Transverse colon (tissue), 4 donors: ENCODE measurements at regions not wholly inside any gene's neighbourhood (a gene's known extent, or its start where the extent isn't known, plus 50 kb on each side); places are given as distances from the start of the nearest gene placed in this dataset.

Experiments used
- DNase-seq: peaks from one replicate; pipeline ENCODE4 v3.0.0-alpha.2; 2019
- H3K27ac ChIP-seq, 4 donors: fragments of 200-600 bp; sonication (generic); 2 replicates each; pipeline ENCODE4 v1.5.1; 2016 to 2018; ENCODE audit warnings: inconsistent platforms in 4 of 4
- H3K27me3 ChIP-seq: fragments of 200-600 bp; sonication (generic); 2 replicates; pipeline ENCODE4 v1.5.1; 2017; ENCODE audit warnings: inconsistent platforms
- H3K36me3 ChIP-seq, 4 donors: fragments of 200-600 bp; sonication (generic); 2 replicates each; pipeline ENCODE4 v1.5.1; 2017 to 2019; ENCODE audit warnings: inconsistent platforms in 4 of 4
- H3K4me1 ChIP-seq, 4 donors: fragments of 200-600 bp; sonication (generic); 2 replicates each; pipeline ENCODE4 v1.5.1; 2017 to 2020; ENCODE audit warnings: inconsistent platforms in 4 of 4
- H3K4me3 ChIP-seq, 4 donors: fragments of 200-600 bp; sonication (generic); 1 replicate in 1 of 4; 2 replicates in 3 of 4; pipeline versions ENCODE4 v1.5.1 to v1.6.1; 2017 to 2019; ENCODE audit warnings: inconsistent platforms in 4 of 4
- H3K9me3 ChIP-seq, 2 donors: fragments of 200-600 bp; sonication (generic); 2 replicates each; pipeline ENCODE4 v1.5.1; 2017 to 2019; ENCODE audit warnings: inconsistent platforms in 2 of 2
- EP300 ChIP-seq: sonication (generic); formaldehyde crosslinking; IDR thresholded peaks from one replicate; pipeline ENCODE4 v1.6.1; 2017; ENCODE audit warnings: antibody characterized with exemption, low read depth
- POLR2A ChIP-seq: fragments of 450-650 bp; IDR thresholded peaks from one replicate; pipeline ENCODE4 v1.6.1; 2016; ENCODE audit warnings: antibody characterized with exemption, mild to moderate bottlenecking, moderate library complexity
- POLR2AphosphoS5 ChIP-seq, 3 donors: sonication (generic); formaldehyde crosslinking; IDR thresholded peaks; one replicate each; pipeline ENCODE4 v1.6.1; 2016; ENCODE audit warnings: antibody characterized with exemption in 3 of 3
- WGBS, 2 donors: methylation state at CpG; one replicate each; pipeline ENCODE4 v1.1.5; 2018; ENCODE audit warnings: low coverage in 1 of 2; 5-methylcytosine and 5-hydroxymethylcytosine counted together
- in situ Hi-C, 4 donors: fragments of 200-750 bp; cut with MboI; loops; one replicate each; pipeline versions ENCODE4 v1.15.0 to v1.15.1; 2017; ENCODE audit warnings: low sequenced_read_pairs in 3 of 4, low pct_ligation_motif_present in 1 of 4, low pct_unique_long_range_greater_than_20kb in 1 of 4
- intact Hi-C: fragments of 100-400 bp; cut with DNase I; formaldehyde crosslinking; loops from one replicate; pipeline ENCODE4 v1.15.1; 2023; ENCODE audit warnings: low total_unique reads
- TF ChIP-seq, protein P1 (sequence below), 5 experiments: fragments of 200-600 bp in 3 of 5; fragments of 450-650 bp in 2 of 5; sonication (generic) in 3 of 5; IDR thresholded peaks; 1 replicate in 2 of 5; 2 replicates in 3 of 5; pipeline ENCODE4 v1.5.1; 2016 to 2017; ENCODE audit warnings: antibody characterized with exemption in 5 of 5, inconsistent platforms in 3 of 5, mild to moderate bottlenecking in 2 of 5, moderate library complexity in 1 of 5

DNA sequence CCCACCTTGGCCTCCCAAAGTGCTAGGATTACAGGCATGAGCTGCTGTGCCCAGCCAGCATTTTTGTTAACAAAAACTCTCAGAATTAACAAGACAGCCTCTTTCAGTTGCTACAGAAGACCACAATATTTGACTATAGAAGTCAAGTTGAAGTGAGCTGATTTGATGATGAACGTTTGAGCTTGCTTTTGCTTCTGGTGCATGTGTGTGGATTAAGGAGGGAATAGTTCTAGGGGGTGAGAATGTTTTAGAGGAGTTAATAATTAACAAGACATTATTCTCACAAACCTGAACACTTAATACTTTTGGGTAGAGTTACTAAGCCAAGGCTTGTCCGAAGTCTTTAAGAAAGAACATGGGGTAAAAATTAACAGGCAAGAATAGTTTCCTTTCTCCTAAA, 191.6 kb downstream of the TENT4A start:
- WGBS, 2 donors = 81 to 86% methylated on average over 2 of the region's 2 CpGs
- H3K27me3 ChIP-seq = no peaks in the 10 kb centered on the region
- no peaks in the 10 kb centered on the region for H3K9me3 ChIP-seq
- H3K27ac ChIP-seq = no peak overlapping the region
- intact Hi-C loops = no loop called here
- TF ChIP-seq, protein P1, sequence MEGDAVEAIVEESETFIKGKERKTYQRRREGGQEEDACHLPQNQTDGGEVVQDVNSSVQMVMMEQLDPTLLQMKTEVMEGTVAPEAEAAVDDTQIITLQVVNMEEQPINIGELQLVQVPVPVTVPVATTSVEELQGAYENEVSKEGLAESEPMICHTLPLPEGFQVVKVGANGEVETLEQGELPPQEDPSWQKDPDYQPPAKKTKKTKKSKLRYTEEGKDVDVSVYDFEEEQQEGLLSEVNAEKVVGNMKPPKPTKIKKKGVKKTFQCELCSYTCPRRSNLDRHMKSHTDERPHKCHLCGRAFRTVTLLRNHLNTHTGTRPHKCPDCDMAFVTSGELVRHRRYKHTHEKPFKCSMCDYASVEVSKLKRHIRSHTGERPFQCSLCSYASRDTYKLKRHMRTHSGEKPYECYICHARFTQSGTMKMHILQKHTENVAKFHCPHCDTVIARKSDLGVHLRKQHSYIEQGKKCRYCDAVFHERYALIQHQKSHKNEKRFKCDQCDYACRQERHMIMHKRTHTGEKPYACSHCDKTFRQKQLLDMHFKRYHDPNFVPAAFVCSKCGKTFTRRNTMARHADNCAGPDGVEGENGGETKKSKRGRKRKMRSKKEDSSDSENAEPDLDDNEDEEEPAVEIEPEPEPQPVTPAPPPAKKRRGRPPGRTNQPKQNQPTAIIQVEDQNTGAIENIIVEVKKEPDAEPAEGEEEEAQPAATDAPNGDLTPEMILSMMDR (IDR thresholded peaks at IDR 0.05) = no peak
- TF ChIP-seq POLR2AphosphoS5 (IDR thresholded peaks at IDR 0.05) (no peak), EP300 (no peak), POLR2A (no peak)
- H3K4me1 ChIP-seq = peaks cover 0 to 3% (median 0%) of the 10 kb centered on the region in 4 donors
- H3K36me3 ChIP-seq = no peaks in the 10 kb centered on the region
- in situ Hi-C loops = no loop called here
- H3K4me3 ChIP-seq = no peak overlapping the region
- DNase-seq = no peak

DNA sequence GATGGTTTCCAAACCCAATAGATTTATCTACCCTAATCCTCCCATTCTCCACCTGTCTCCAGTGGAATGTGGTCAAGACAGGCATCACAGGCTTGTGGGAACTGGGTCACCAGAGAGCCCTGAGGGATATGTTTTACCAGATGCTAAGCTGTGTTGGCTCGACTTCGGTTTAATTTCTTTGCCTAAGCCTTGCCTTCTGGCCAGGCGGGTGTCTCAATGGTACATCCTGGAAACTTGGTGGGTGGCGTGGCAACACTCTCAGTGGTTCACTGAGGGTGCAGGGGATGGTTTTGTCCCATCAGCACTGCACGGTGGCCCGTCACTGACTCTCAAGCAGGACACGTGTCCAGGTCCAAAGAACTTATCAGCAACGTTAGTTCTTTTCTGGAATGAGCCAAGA, 192.2 kb downstream of the TENT4A start:
- 70 to 85% methylated on average over 6 to 8 of the region's 8 CpGs for WGBS, 2 donors
- DNase-seq = no peak
- H3K27ac ChIP-seq = no peak overlapping the region
- H3K9me3 ChIP-seq = no peaks in the 10 kb centered on the region
- no peaks in the 10 kb centered on the region for H3K36me3 ChIP-seq
- H3K4me3 ChIP-seq = no peak overlapping the region
- intact Hi-C loops (no loop called here), in situ Hi-C loops (no loop called here)
- no peaks in the 10 kb centered on the region for H3K4me1 ChIP-seq
- no peaks in the 10 kb centered on the region for H3K27me3 ChIP-seq
- TF ChIP-seq EP300 = no peak
- TF ChIP-seq, protein P1 (IDR thresholded peaks at IDR 0.05) = no peak
- no peak for TF ChIP-seq POLR2A
- no peak for TF ChIP-seq POLR2AphosphoS5 (IDR thresholded peaks at IDR 0.05)

- no peak for DNase-seq
- H3K27me3 ChIP-seq = no peaks in the 10 kb centered on the region
- H3K27ac ChIP-seq = no peak overlapping the region
- 86 to 100% methylated on average over 3 to 5 of the region's 5 CpGs for WGBS, 2 donors
- no peaks in the 10 kb centered on the region for H3K36me3 ChIP-seq
- no peak overlapping the region for H3K4me3 ChIP-seq
- intact Hi-C loops (no loop called here), in situ Hi-C loops (no loop called here)
- no peaks in the 10 kb centered on the region for H3K9me3 ChIP-seq
- TF ChIP-seq POLR2AphosphoS5 (IDR thresholded peaks at IDR 0.05) (no peak), POLR2A (no peak), EP300 (no peak)
- TF ChIP-seq, protein P1 (IDR thresholded peaks at IDR 0.05) = no peak
- H3K4me1 ChIP-seq = no peaks in the 10 kb centered on the region
These were observed 192.7 kb downstream of the TENT4A start for GRCh38 chr5:6905883-6906282.

DNA sequence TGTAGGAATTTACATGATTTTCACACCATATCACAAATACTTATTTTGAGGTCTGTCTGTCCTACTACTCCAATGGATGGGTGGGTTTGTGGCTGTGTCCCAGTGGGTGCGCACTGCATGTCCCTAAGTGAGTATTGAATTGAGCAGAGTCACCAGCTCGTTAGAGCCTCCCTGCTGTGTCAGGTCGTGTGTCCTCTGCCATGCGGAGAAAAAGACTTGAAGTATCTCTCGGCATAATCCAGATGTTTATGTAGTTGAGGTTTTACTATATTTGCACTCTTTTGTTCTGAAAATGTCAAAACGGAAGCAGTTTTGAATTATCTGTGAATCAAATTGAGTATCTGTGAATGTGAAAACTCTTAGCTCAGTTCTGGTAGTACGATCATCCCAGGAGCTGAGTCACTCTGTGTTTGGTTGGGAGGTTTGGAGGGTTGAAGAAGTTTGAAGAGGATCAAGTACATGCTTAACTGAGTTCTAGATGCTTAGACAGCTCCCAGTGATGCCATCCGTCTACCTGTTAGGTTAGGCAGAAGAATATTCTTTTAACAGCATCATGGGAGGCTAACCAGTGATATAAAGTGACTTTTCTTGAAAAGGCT, 194.2 kb downstream of the TENT4A start:
- TF ChIP-seq POLR2A (no peak), EP300 (no peak), POLR2AphosphoS5 (IDR thresholded peaks at IDR 0.05) (no peak)
- TF ChIP-seq, protein P1 (IDR thresholded peaks at IDR 0.05) = no peak
- no peak for DNase-seq
- H3K9me3 ChIP-seq = no peaks in the 10 kb centered on the region
- no peaks in the 10 kb centered on the region for H3K27me3 ChIP-seq
- no peaks in the 10 kb centered on the region for H3K36me3 ChIP-seq
- H3K4me1 ChIP-seq = no peaks in the 10 kb centered on the region
- no peak overlapping the region for H3K27ac ChIP-seq
- in situ Hi-C loops (no loop called here), intact Hi-C loops (no loop called here)
- WGBS, 2 donors = 74 to 80% methylated on average over 8 of the region's 8 CpGs
- no peak overlapping the region for H3K4me3 ChIP-seq
